ENCODE measurements at regions not wholly inside any gene's neighbourhood (a gene's known extent, or its start where the extent isn't known, plus 50 kb on each side); places are given as distances from the start of the nearest gene placed in this dataset.

- Histone ChIP-seq H3K36me3 (ENCODE audit: insufficient read depth, low read length) (no peaks in the 10 kb centered on the region), H3K4me3 (no peak overlapping the region), H3K27ac (no peak overlapping the region), H3K9me3 (ENCODE audit: low read depth, low read length) (no peaks in the 10 kb centered on the region), H3K9ac (ENCODE audit: insufficient read length) (no peak overlapping the region)
- DNase-seq (ENCODE audit: low read depth, low spot score) = no peak
- TF ChIP-seq POLR2AphosphoS5 (IDR thresholded peaks at IDR 0.05; ENCODE audit: borderline replicate concordance, low read depth, low read length) (no peak), EZH2 (IDR thresholded peaks at IDR 0.05) (no peak), FOXP2 (optimal IDR thresholded peaks at IDR 0.05; ENCODE audit: control extremely low read depth, extremely low read length, insufficient read depth) (no peak)
These were observed 128.6 kb upstream of the ADAMTS9 start for GRCh38 chr3:64816355-64816754.

- H3K27ac ChIP-seq = no peak overlapping the region
- DNase-seq (ENCODE audit: low read depth, low spot score) = no peak
- no peaks in the 10 kb centered on the region for H3K9me3 ChIP-seq (ENCODE audit: low read depth, low read length)
- no peaks in the 10 kb centered on the region for H3K36me3 ChIP-seq (ENCODE audit: insufficient read depth, low read length)
- no peak overlapping the region for H3K9ac ChIP-seq (ENCODE audit: insufficient read length)
- TF ChIP-seq FOXP2 (optimal IDR thresholded peaks at IDR 0.05; ENCODE audit: control extremely low read depth, extremely low read length, insufficient read depth) (no peak), EZH2 (IDR thresholded peaks at IDR 0.05) (no peak), POLR2AphosphoS5 (IDR thresholded peaks at IDR 0.05; ENCODE audit: borderline replicate concordance, low read depth, low read length) (no peak)
- no peak overlapping the region for H3K4me3 ChIP-seq
These were observed 128.0 kb upstream of the ADAMTS9 start for GRCh38 chr3:64815789-64816188.

- Histone ChIP-seq H3K27ac (no peak overlapping the region), H3K9ac (ENCODE audit: insufficient read length) (no peak overlapping the region), H3K36me3 (ENCODE audit: insufficient read depth, low read length) (no peaks in the 10 kb centered on the region), H3K4me3 (no peak overlapping the region), H3K9me3 (ENCODE audit: low read depth, low read length) (no peaks in the 10 kb centered on the region)
- no peak for DNase-seq (ENCODE audit: low read depth, low spot score)
- no peak for TF ChIP-seq POLR2AphosphoS5 (IDR thresholded peaks at IDR 0.05; ENCODE audit: borderline replicate concordance, low read depth, low read length)
These were observed 127.4 kb upstream of the ADAMTS9 start for GRCh38 chr3:64815195-64815631.

- Histone ChIP-seq H3K36me3 (ENCODE audit: insufficient read depth, low read length) (no peaks in the 10 kb centered on the region), H3K27ac (no peak overlapping the region), H3K9ac (ENCODE audit: insufficient read length) (no peak overlapping the region), H3K4me3 (no peak overlapping the region), H3K9me3 (ENCODE audit: low read depth, low read length) (no peaks in the 10 kb centered on the region)
- no peak for DNase-seq (ENCODE audit: low read depth, low spot score)
- TF ChIP-seq EZH2 (IDR thresholded peaks at IDR 0.05) (no peak), FOXP2 (optimal IDR thresholded peaks at IDR 0.05; ENCODE audit: control extremely low read depth, extremely low read length, insufficient read depth) (no peak), POLR2AphosphoS5 (IDR thresholded peaks at IDR 0.05; ENCODE audit: borderline replicate concordance, low read depth, low read length) (no peak)
These were observed 126.6 kb upstream of the ADAMTS9 start for GRCh38 chr3:64814351-64814750.

GRCh38 chr3:64813326-64813725 is 125.5 kb upstream of the ADAMTS9 start:
- H3K4me3 ChIP-seq = no peak overlapping the region
- H3K9ac ChIP-seq (ENCODE audit: insufficient read length) = no peak overlapping the region
- TF ChIP-seq EZH2 (IDR thresholded peaks at IDR 0.05) (no peak), FOXP2 (optimal IDR thresholded peaks at IDR 0.05; ENCODE audit: control extremely low read depth, extremely low read length, insufficient read depth) (no peak), POLR2AphosphoS5 (IDR thresholded peaks at IDR 0.05; ENCODE audit: borderline replicate concordance, low read depth, low read length) (no peak)
- no peaks in the 10 kb centered on the region for H3K36me3 ChIP-seq (ENCODE audit: insufficient read depth, low read length)
- no peak overlapping the region for H3K27ac ChIP-seq
- DNase-seq (ENCODE audit: low read depth, low spot score) = no peak
- no peaks in the 10 kb centered on the region for H3K9me3 ChIP-seq (ENCODE audit: low read depth, low read length)

- TF ChIP-seq FOXP2 (optimal IDR thresholded peaks at IDR 0.05; ENCODE audit: control extremely low read depth, extremely low read length, insufficient read depth) (no peak), POLR2AphosphoS5 (IDR thresholded peaks at IDR 0.05; ENCODE audit: borderline replicate concordance, low read depth, low read length) (no peak), EZH2 (IDR thresholded peaks at IDR 0.05) (no peak)
- H3K36me3 ChIP-seq (ENCODE audit: insufficient read depth, low read length) = no peaks in the 10 kb centered on the region
- DNase-seq (ENCODE audit: low read depth, low spot score) = no peak
- no peak overlapping the region for H3K9ac ChIP-seq (ENCODE audit: insufficient read length)
- no peaks in the 10 kb centered on the region for H3K9me3 ChIP-seq (ENCODE audit: low read depth, low read length)
- no peak overlapping the region for H3K27ac ChIP-seq
- no peak overlapping the region for H3K4me3 ChIP-seq
These were observed 121.3 kb upstream of the ADAMTS9 start for GRCh38 chr3:64809086-64809485.

- no peak overlapping the region for H3K4me3 ChIP-seq
- no peak overlapping the region for H3K27ac ChIP-seq
- TF ChIP-seq POLR2AphosphoS5 (IDR thresholded peaks at IDR 0.05; ENCODE audit: borderline replicate concordance, low read depth, low read length) = no peak
- TF ChIP-seq FOXP2 (optimal IDR thresholded peaks at IDR 0.05; ENCODE audit: control extremely low read depth, extremely low read length, insufficient read depth) = no peak
- TF ChIP-seq EZH2 (IDR thresholded peaks at IDR 0.05) = no peak
- no peaks in the 10 kb centered on the region for H3K9me3 ChIP-seq (ENCODE audit: low read depth, low read length)
- DNase-seq (ENCODE audit: low read depth, low spot score) = no peak
- H3K9ac ChIP-seq (ENCODE audit: insufficient read length) = no peak overlapping the region
- no peaks in the 10 kb centered on the region for H3K36me3 ChIP-seq (ENCODE audit: insufficient read depth, low read length)
These were observed 120.3 kb upstream of the ADAMTS9 start for GRCh38 chr3:64808061-64808460.

- DNase-seq (ENCODE audit: low read depth, low spot score) = no peak
- no peak overlapping the region for H3K9ac ChIP-seq (ENCODE audit: insufficient read length)
- H3K4me3 ChIP-seq = no peak overlapping the region
- H3K27ac ChIP-seq = no peak overlapping the region
- H3K9me3 ChIP-seq (ENCODE audit: low read depth, low read length) = no peaks in the 10 kb centered on the region
- no peak for TF ChIP-seq POLR2AphosphoS5 (IDR thresholded peaks at IDR 0.05; ENCODE audit: borderline replicate concordance, low read depth, low read length)
- no peak for TF ChIP-seq EZH2 (IDR thresholded peaks at IDR 0.05)
- no peak for TF ChIP-seq FOXP2 (optimal IDR thresholded peaks at IDR 0.05; ENCODE audit: control extremely low read depth, extremely low read length, insufficient read depth)
- no peaks in the 10 kb centered on the region for H3K36me3 ChIP-seq (ENCODE audit: insufficient read depth, low read length)
These were observed 119.1 kb upstream of the ADAMTS9 start for GRCh38 chr3:64806668-64807605.

Data from SK-N-MC (cell line).